Body of pancreas (tissue), 4 donors: ENCODE measurements at regions not wholly inside any gene's neighbourhood (a gene's known extent, or its start where the extent isn't known, plus 50 kb on each side); places are given as distances from the start of the nearest gene placed in this dataset.
A peak's percentile ranks its signal among the peaks of the same experiment; 100 is the strongest.

Source experiments
- ATAC-seq: fragments of 150-250 bp; one replicate; pipeline ENCODE4 v1.9.1; 2016
- DNase-seq, 4 donors: peaks; one replicate each; pipeline ENCODE4 v3.0.0-alpha.2; 2019
- H3K27ac ChIP-seq, 4 donors: fragments of 200-600 bp; sonication (generic); 1 replicate in 3 of 4; 2 replicates in 1 of 4; pipeline versions ENCODE4 v1.5.1 to v1.6.1; 2016 to 2019; ENCODE audit warnings: mild to moderate bottlenecking in 1 of 4, mixed read lengths in 1 of 4, moderate library complexity in 1 of 4
- H3K27me3 ChIP-seq, 2 donors: fragments of 200-600 bp; sonication (generic); one replicate each; pipeline ENCODE4 v1.6.0; 2016; ENCODE audit warnings: mild to moderate bottlenecking in 1 of 2
- H3K36me3 ChIP-seq, 2 donors: fragments of 200-600 bp; sonication (generic); replicated peaks in 1 of 2; 2 replicates each; pipeline ENCODE4 v1.5.1; 2016; ENCODE audit warnings: low read depth in 2 of 2; ENCODE audit not compliant: insufficient read depth in 1 of 2
- H3K4me1 ChIP-seq: fragments of 200-600 bp; sonication (generic); one replicate; pipeline ENCODE4 v1.6.0; 2016
- H3K4me3 ChIP-seq, 2 donors: fragments of 200-600 bp; sonication (generic); 1 replicate in 1 of 2; 2 replicates in 1 of 2; pipeline ENCODE4 v1.5.1; 2016 to 2019
- H3K9me3 ChIP-seq, 3 donors: fragments of 200-600 bp; sonication (generic); 1 replicate in 2 of 3; 2 replicates in 1 of 3; pipeline ENCODE4 v1.5.1; 2016
- POLR2A ChIP-seq, 3 donors: fragments of 450-650 bp; IDR thresholded peaks; one replicate each; pipeline ENCODE4 v1.6.1; 2016; ENCODE audit warnings: antibody characterized with exemption in 3 of 3, mild to moderate bottlenecking in 2 of 3
- WGBS, 2 donors: methylation state at CpG; one replicate each; pipeline ENCODE4 v1.1.5; 2017; 5-methylcytosine and 5-hydroxymethylcytosine counted together
- intact Hi-C: fragments of 100-400 bp; cut with DNase I; formaldehyde crosslinking; loops from one replicate; pipeline ENCODE4 v1.15.1; 2023
- TF ChIP-seq, protein P1 (sequence below), 7 experiments: fragments of 450-650 bp in 4 of 7; fragments of 200-600 bp in 3 of 7; sonication (generic) in 3 of 7; IDR thresholded peaks; one replicate each; pipeline ENCODE4 v1.5.1; 2016 to 2019; ENCODE audit warnings: antibody characterized with exemption in 7 of 7

DNA sequence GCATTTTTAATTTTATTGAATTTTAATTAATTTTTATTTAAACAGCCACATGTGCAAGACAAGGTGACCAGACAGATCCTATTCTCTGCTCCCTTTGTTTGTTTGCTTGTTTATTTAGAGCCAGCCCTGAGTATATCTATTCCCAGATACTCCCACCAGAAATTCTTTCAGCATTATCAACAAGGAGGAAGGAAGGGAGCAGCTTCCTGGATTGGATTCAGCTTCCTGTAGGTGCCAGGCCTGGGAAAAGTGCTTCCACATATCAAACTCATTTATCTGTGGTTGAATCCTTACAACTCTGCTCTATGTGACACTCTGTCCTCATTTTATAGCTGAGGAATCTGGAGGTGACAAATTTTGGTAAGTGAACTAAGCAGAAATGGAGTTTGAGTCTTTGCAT is 60.5 kb upstream of the KLF7 start:
- no peaks in the 10 kb centered on the region for H3K36me3 ChIP-seq
- no peaks in the 10 kb centered on the region for H3K27me3 ChIP-seq
- no peaks in the 10 kb centered on the region for H3K9me3 ChIP-seq
- ATAC-seq (no peak), DNase-seq (no peak)
- H3K4me1 ChIP-seq = no peaks in the 10 kb centered on the region
- TF ChIP-seq, protein P1, sequence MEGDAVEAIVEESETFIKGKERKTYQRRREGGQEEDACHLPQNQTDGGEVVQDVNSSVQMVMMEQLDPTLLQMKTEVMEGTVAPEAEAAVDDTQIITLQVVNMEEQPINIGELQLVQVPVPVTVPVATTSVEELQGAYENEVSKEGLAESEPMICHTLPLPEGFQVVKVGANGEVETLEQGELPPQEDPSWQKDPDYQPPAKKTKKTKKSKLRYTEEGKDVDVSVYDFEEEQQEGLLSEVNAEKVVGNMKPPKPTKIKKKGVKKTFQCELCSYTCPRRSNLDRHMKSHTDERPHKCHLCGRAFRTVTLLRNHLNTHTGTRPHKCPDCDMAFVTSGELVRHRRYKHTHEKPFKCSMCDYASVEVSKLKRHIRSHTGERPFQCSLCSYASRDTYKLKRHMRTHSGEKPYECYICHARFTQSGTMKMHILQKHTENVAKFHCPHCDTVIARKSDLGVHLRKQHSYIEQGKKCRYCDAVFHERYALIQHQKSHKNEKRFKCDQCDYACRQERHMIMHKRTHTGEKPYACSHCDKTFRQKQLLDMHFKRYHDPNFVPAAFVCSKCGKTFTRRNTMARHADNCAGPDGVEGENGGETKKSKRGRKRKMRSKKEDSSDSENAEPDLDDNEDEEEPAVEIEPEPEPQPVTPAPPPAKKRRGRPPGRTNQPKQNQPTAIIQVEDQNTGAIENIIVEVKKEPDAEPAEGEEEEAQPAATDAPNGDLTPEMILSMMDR (IDR thresholded peaks at IDR 0.05) = no peak
- TF ChIP-seq POLR2A (IDR thresholded peaks at IDR 0.05) = no peak
- intact Hi-C loops = no loop called here
- H3K4me3 ChIP-seq = no peak overlapping the region
- H3K27ac ChIP-seq = no peak overlapping the region

DNA sequence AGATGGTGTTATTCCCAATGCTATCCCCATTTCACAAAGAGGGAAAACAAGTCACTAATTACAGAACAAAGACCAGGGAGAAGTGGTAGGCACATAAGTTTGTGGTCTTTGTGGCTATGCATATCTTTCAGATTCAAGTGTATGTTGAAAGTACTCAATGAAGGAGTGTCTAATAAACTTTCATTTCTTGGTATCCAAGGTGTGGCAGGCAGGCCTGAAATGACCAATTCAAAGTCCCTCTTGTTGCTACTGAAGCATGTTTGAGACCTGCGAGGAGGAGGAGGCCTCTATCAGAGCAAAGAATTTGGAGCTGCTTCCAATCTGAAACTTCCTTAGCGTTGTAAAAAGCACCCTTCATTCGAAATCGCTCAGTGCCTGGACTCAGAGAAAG is 60.9 kb upstream of the KLF7 start:
- no peak for DNase-seq

DNA sequence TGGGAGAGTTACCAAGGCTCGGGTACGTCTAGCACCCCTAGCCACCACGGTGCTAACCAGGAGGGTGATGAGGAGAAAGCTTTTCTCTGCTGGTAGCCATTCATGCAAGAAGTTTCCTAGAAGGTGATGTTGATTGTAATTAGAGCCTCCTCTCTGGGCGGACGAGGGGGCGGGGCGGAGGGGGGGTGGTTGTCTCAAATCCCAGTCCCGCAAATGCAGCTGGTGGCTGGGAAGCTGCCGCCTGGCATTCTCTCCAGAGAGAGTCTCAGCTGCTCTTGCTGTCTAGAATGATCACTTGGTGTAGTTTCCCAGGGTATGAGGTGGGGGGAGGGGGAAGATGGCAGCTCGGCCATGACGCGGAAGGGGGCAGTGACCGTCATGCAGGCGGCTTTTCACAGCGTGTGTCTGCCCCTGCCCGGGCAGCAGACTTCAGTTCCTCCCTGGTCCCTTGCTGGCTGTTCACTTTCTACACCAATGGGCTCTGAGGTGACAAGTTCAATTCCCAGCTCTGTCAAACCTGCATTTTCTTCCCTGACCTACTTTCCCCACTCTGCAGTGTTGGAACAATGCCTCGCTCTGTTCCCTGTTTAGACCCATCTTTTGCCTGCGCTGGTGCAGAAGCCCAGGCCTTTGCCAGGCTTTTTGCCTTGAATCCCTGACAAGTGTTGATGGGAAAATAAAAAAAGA is 61.5 kb upstream of the KLF7 start:
- 35% methylated on average over 16 to 18 of the region's 18 CpGs for WGBS, 2 donors
- intact Hi-C loops = no loop called here
- Histone ChIP-seq H3K27me3 (no peaks in the 10 kb centered on the region), H3K27ac (no peak overlapping the region), H3K36me3 (no peaks in the 10 kb centered on the region), H3K4me3 (no peak overlapping the region), H3K9me3 (no peaks in the 10 kb centered on the region), H3K4me1 (no peaks in the 10 kb centered on the region)
- DNase-seq (peak in 3 of 4 donors; percentile 7 to 34 (median 23)), ATAC-seq (no peak)
- TF ChIP-seq, protein P1 (IDR thresholded peaks at IDR 0.05) = no peak
- TF ChIP-seq POLR2A (IDR thresholded peaks at IDR 0.05) = no peak

More for the DNA sequence above, 60.9 kb upstream of the KLF7 start:
- WGBS, 2 donors = 37 to 40% methylated on average over 4 of the region's 4 CpGs
- no peak for TF ChIP-seq POLR2A (IDR thresholded peaks at IDR 0.05)
- TF ChIP-seq, protein P1 (IDR thresholded peaks at IDR 0.05) = no peak
- ATAC-seq = no peak
- Histone ChIP-seq H3K4me3 (no peak overlapping the region), H3K36me3 (no peaks in the 10 kb centered on the region), H3K4me1 (no peaks in the 10 kb centered on the region), H3K27ac (no peak overlapping the region), H3K9me3 (no peaks in the 10 kb centered on the region), H3K27me3 (no peaks in the 10 kb centered on the region)
- intact Hi-C loops = no loop called here

DNA sequence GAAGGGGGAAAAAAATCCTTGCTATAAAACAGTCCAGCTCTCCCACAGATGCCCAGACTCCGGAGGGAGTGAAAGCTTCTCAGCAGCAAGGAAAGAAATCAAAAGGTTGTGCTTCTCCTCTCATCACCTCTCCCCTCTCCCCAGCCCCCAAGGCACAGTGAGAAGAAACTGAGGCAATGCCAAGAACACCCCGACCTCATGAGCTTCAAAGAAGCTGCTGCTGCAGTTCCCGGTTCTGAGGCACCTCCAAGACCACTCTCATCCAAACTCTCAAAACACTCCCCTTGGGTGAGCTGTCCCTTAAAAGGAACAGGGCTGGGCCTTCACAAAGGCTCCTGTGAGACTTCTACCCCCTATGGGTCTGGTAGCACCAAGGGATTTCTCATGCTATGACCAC is 62.0 kb upstream of the KLF7 start:
- WGBS, 2 donors = 72 to 79% methylated on average over 3 of the region's 3 CpGs
- H3K4me3 ChIP-seq = no peak overlapping the region
- H3K27me3 ChIP-seq = no peaks in the 10 kb centered on the region
- DNase-seq (no peak), ATAC-seq (no peak)
- H3K27ac ChIP-seq = no peak overlapping the region
- intact Hi-C loops = no loop called here
- H3K9me3 ChIP-seq = no peaks in the 10 kb centered on the region
- no peaks in the 10 kb centered on the region for H3K4me1 ChIP-seq
- TF ChIP-seq POLR2A (IDR thresholded peaks at IDR 0.05) = no peak
- TF ChIP-seq, protein P1 (IDR thresholded peaks at IDR 0.05) = no peak
- no peaks in the 10 kb centered on the region for H3K36me3 ChIP-seq

DNA sequence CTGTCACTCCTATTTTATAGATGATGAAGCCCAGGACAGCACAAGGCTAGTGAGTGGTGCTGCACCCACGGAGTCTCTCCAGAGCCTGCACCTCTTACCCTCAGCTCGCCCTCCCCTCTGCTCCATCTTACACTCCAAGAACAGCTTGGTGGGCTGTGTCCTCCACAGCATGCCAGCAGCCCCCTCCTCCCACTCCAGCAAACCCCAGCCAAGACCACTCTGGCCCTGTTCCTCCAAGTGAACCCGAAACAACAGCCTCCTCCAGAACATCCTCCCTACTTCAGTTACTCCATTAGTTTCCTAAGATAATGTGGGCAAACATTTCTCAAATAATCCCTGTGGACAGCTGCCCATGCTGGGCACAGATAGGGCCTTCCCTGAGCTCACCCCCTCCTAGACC is 62.7 kb upstream of the KLF7 start:
- 65 to 85% methylated on average over 3 of the region's 3 CpGs for WGBS, 2 donors
- no peak overlapping the region for H3K27ac ChIP-seq
- ATAC-seq (no peak), DNase-seq (no peak)
- no peaks in the 10 kb centered on the region for H3K36me3 ChIP-seq
- H3K4me1 ChIP-seq = no peaks in the 10 kb centered on the region
- no peak for TF ChIP-seq POLR2A (IDR thresholded peaks at IDR 0.05)
- TF ChIP-seq, protein P1 (IDR thresholded peaks at IDR 0.05) = no peak
- intact Hi-C loops = no loop called here
- H3K4me3 ChIP-seq = no peak overlapping the region
- no peaks in the 10 kb centered on the region for H3K9me3 ChIP-seq
- H3K27me3 ChIP-seq = no peaks in the 10 kb centered on the region
